ENCODE measurements at regions not wholly inside any gene's neighbourhood (a gene's known extent, or its start where the extent isn't known, plus 50 kb on each side); places are given as distances from the start of the nearest gene placed in this dataset.

DNA sequence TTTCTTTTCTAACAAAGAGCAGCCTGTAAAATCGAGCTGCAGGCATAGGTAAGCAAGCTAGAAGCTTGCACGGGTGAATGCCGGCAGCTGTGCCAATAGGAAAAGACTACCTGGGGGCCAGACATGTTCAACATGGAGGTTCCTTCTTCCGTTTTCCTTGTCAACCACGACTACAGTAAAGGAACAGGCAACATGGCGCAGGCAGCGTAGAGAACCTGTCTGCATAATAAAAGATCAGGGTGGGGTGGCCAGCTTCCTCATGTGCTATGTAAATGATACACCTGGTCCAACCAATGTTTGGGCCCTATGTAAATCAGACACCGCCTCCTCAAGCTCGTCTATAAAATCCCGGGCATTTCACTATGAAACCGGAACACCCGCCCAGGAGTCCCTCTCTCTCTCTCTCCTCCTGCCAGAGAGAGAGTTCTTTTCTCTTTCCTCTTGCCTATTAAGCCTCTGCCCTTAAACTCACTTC lies 103.8 kb upstream of the LIFR start:
- TF ChIP-seq, protein P1, sequence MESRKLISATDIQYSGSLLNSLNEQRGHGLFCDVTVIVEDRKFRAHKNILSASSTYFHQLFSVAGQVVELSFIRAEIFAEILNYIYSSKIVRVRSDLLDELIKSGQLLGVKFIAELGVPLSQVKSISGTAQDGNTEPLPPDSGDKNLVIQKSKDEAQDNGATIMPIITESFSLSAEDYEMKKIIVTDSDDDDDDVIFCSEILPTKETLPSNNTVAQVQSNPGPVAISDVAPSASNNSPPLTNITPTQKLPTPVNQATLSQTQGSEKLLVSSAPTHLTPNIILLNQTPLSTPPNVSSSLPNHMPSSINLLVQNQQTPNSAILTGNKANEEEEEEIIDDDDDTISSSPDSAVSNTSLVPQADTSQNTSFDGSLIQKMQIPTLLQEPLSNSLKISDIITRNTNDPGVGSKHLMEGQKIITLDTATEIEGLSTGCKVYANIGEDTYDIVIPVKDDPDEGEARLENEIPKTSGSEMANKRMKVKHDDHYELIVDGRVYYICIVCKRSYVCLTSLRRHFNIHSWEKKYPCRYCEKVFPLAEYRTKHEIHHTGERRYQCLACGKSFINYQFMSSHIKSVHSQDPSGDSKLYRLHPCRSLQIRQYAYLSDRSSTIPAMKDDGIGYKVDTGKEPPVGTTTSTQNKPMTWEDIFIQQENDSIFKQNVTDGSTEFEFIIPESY (IDR thresholded peaks at IDR 0.05; ENCODE audit: borderline replicate concordance, low read depth) = no peak
- TF ChIP-seq SMC3 (IDR thresholded peaks at IDR 0.05; ENCODE audit: low read depth, low read length) (no peak), YY1 (IDR thresholded peaks at IDR 0.05; ENCODE audit: low read depth) (no peak)

Data from SK-N-SH (cell line).